ENCODE measurements at regions not wholly inside any gene's neighbourhood (a gene's known extent, or its start where the extent isn't known, plus 50 kb on each side); places are given as distances from the start of the nearest gene placed in this dataset.

DNA sequence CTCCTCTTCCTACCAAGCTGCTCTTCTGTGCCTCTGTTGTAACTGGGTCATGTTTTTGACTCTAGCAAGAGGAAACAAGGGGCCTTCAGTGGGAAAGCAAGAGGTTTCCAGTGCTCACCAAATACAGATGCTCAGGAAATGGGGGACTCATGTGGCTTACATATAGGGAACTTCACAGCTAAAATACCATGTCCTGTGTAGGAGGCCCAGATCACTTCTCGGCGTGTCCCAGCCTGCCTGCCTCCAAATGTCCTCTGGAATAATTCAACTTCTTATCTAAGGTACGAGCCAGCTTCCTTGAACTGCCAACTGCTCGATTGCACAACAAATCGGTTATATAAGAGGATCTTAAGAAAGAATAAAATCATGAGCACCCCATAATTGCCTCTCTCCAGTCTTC is 161.3 kb downstream of the KIT start:
- TF ChIP-seq, protein P1, sequence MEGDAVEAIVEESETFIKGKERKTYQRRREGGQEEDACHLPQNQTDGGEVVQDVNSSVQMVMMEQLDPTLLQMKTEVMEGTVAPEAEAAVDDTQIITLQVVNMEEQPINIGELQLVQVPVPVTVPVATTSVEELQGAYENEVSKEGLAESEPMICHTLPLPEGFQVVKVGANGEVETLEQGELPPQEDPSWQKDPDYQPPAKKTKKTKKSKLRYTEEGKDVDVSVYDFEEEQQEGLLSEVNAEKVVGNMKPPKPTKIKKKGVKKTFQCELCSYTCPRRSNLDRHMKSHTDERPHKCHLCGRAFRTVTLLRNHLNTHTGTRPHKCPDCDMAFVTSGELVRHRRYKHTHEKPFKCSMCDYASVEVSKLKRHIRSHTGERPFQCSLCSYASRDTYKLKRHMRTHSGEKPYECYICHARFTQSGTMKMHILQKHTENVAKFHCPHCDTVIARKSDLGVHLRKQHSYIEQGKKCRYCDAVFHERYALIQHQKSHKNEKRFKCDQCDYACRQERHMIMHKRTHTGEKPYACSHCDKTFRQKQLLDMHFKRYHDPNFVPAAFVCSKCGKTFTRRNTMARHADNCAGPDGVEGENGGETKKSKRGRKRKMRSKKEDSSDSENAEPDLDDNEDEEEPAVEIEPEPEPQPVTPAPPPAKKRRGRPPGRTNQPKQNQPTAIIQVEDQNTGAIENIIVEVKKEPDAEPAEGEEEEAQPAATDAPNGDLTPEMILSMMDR (IDR thresholded peaks at IDR 0.05): no peak
- TF ChIP-seq POLR2A (IDR thresholded peaks at IDR 0.05): no peak
- TF ChIP-seq EP300 (IDR thresholded peaks at IDR 0.05): no peak

Data from tibial nerve (tissue), 4 donors.